HEK293 (cell line): ENCODE measurements at regions not wholly inside any gene's neighbourhood (a gene's known extent, or its start where the extent isn't known, plus 50 kb on each side); places are given as distances from the start of the nearest gene placed in this dataset.

Experiments used
- HOXA7 ChIP-seq: sonication (generic); formaldehyde crosslinking; IDR thresholded peaks from 2 replicates; pipeline ENCODE4 v1.8.1; 2022; ENCODE audit warnings: missing genetic modification reagents, borderline replicate concordance
- ZNF473 ChIP-seq: fragments of 450-650 bp; formaldehyde crosslinking; IDR thresholded peaks from 2 replicates; pipeline ENCODE4 v1.5.1; 2017; ENCODE audit warnings: missing biosample characterization, missing genetic modification characterization
- TF ChIP-seq, protein P1 (sequence below): fragments of 450-650 bp; formaldehyde crosslinking; IDR thresholded peaks from 2 replicates; pipeline ENCODE4 v1.5.1; 2016; ENCODE audit warnings: missing biosample characterization, missing genetic modification characterization
- TF ChIP-seq, protein P2 (sequence below): fragments of 450-650 bp; formaldehyde crosslinking; IDR thresholded peaks from 2 replicates; pipeline ENCODE4 v1.5.1; 2016; ENCODE audit warnings: missing biosample characterization, missing genetic modification characterization

DNA sequence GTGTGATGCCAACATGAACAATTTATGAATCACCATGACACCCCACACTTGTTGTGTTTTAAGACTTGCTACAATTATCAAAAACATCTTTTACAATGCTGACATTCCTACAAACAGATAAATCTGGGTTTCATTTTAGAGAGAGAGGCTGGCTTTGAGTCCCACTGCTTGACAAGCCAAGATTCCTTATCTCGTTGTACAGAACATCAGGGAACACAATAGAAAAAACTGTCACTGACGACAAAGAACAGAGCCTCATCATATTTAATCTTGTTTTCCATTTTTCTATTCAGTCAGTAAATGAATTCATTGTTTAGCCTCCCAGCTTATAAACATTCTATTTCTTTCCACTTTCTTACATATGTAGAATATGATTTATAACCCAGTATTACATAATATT, 461.6 kb upstream of the VSTM2A start:
- TF ChIP-seq, protein P1, sequence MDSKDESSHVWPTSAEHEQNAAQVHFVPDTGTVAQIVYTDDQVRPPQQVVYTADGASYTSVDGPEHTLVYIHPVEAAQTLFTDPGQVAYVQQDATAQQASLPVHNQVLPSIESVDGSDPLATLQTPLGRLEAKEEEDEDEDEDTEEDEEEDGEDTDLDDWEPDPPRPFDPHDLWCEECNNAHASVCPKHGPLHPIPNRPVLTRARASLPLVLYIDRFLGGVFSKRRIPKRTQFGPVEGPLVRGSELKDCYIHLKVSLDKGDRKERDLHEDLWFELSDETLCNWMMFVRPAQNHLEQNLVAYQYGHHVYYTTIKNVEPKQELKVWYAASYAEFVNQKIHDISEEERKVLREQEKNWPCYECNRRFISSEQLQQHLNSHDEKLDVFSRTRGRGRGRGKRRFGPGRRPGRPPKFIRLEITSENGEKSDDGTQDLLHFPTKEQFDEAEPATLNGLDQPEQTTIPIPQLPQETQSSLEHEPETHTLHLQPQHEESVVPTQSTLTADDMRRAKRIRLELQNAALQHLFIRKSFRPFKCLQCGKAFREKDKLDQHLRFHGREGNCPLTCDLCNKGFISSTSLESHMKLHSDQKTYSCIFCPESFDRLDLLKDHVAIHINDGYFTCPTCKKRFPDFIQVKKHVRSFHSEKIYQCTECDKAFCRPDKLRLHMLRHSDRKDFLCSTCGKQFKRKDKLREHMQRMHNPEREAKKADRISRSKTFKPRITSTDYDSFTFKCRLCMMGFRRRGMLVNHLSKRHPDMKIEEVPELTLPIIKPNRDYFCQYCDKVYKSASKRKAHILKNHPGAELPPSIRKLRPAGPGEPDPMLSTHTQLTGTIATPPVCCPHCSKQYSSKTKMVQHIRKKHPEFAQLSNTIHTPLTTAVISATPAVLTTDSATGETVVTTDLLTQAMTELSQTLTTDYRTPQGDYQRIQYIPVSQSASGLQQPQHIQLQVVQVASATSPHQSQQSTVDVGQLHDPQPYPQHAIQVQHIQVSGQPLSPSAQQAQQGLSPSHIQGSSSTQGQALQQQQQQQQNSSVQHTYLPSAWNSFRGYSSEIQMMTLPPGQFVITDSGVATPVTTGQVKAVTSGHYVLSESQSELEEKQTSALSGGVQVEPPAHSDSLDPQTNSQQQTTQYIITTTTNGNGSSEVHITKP = no peak
- TF ChIP-seq ZNF473 (no peak), HOXA7 (CRISPR knock-in tag) (no peak)
- TF ChIP-seq, protein P2, sequence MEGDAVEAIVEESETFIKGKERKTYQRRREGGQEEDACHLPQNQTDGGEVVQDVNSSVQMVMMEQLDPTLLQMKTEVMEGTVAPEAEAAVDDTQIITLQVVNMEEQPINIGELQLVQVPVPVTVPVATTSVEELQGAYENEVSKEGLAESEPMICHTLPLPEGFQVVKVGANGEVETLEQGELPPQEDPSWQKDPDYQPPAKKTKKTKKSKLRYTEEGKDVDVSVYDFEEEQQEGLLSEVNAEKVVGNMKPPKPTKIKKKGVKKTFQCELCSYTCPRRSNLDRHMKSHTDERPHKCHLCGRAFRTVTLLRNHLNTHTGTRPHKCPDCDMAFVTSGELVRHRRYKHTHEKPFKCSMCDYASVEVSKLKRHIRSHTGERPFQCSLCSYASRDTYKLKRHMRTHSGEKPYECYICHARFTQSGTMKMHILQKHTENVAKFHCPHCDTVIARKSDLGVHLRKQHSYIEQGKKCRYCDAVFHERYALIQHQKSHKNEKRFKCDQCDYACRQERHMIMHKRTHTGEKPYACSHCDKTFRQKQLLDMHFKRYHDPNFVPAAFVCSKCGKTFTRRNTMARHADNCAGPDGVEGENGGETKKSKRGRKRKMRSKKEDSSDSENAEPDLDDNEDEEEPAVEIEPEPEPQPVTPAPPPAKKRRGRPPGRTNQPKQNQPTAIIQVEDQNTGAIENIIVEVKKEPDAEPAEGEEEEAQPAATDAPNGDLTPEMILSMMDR = no peak
